ENCODE measurements at regions not wholly inside any gene's neighbourhood (a gene's known extent, or its start where the extent isn't known, plus 50 kb on each side); places are given as distances from the start of the nearest gene placed in this dataset.
"Not testable (repeated sequence)": the region's sequence is repeated elsewhere in the genome, so short reads cannot be mapped to it uniquely, and the experiment has no call there.

DNA sequence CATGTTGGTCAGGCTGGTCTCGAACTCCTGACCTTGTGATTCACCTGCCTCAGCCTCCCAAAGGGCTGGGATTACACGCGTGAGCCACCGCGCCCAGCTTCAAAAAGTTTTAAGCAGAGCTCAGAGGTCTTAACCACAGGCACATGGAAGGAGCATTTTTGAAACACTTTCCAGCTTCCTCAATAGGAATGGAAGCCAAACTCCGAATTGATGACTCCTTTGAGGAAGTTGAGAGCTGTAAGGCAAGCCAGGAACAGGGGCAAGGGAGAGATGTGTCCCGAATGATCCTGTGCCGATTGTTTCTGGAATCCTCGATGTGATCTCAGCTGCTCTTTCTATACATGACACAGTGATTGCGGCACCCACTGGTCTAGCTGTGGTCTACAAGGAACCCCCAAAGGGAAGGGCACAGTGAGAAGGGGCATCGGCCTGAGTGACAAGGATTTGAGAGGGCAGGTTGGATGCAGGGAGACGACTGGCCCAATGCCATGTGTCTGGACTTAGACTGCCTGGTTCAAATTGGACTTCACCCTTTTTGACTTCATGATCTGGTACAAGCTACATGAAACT is 116.2 kb downstream of the ADRA2C start:
- not testable (repeated sequence) for DNase-seq

DNA sequence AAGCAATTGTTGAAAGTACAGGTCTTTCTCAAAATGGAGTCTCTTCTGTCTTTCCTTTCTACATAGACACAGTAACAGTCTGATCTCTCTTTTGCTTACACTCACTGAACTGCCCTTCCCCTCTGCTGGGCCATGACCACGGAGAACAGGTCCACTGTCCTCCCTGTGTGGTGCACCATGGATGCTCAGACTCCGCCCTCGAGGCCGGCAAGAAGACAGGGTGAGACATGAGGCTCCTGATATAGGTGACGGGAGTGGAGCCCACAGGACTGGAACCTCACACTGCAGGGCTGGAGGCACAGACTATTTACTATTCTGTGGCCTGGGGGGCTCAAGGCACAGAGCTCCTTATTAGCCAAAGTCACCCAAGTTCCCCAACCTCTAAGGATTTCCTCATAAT is 118.1 kb downstream of the ADRA2C start:
- DNase-seq = not testable (repeated sequence)

DNA sequence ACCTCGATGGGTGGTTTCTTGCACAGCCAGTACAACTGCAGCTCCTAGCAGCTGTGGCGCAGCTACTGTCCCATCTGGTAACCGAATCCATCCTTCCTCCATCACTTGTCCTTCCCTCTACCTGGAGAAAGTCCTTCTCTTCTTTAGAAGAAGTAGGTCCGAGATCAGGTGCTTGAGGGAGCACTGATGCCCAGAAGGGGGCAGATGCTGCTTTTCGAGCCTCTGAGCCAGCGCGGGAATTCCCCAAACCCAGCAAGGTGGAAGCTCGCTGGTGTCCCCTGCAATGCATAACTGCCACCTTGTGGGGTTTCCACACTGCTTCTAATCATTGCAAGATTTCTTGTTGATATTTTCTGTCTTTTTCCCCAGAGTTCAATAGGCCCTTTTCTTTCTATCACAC is 127.4 kb downstream of the ADRA2C start:
- not testable (repeated sequence) for DNase-seq

DNA sequence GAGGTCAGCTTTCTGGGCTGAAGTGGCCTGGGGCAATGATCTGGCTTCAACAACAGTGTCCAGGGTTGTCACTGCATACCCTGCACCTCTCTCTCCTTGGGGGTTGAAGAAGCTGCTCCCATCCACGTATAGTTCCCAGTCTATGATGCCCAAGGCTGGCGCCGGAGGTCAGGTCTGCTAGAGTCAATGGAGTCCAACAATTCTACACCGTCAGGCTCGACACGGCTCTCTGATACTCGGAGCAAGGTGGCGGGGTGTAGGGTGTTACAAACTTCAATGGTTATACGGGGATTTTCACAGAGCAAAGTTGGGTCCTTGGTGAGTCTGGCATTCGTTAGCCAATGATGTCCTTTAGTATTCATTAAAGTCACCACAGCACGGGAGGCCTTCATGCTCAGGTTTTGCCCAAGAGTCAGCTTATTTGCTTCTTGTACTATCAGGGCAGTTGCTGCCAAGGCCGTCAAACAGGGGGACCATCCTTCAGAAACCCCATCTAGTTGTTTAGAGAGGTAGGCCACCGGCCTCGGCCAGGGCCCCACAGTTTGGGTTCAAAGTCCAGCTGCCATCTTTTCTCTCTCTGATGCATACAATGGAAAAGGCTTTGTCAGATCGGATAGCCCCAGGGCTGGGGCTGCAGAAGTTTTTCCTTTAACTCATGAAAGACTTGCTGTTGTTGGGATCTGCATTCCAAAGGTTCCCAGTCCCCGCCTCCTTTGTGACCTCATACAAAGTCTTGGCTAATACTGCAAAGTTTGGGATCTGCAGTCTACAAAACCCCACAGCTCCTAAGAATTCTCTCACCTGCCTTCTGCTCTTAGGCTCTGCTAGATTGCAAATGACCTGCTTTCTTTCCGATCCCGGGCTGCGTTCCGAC is 128.1 kb downstream of the ADRA2C start:
- not testable (repeated sequence) for DNase-seq

DNA sequence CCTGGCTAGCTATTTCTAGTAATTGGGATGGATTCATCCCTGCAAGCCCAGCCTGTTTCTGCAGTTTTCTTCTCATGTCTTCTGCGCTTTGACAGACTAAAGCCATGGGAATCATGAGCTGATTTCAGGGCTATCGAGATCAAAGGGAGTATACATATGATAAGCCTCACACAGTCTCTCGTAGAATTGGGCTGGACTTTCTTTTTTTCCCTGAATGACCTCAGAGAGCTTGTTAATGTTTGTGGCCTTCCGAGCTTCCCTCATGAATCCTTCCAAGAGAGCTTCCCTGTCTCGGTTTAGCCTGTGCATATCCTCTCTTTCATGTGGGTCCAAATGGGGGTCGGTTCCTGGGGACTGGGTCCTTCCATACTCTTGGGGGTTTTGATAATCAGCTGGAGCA is 130.3 kb downstream of the ADRA2C start:
- no peak for DNase-seq

DNA sequence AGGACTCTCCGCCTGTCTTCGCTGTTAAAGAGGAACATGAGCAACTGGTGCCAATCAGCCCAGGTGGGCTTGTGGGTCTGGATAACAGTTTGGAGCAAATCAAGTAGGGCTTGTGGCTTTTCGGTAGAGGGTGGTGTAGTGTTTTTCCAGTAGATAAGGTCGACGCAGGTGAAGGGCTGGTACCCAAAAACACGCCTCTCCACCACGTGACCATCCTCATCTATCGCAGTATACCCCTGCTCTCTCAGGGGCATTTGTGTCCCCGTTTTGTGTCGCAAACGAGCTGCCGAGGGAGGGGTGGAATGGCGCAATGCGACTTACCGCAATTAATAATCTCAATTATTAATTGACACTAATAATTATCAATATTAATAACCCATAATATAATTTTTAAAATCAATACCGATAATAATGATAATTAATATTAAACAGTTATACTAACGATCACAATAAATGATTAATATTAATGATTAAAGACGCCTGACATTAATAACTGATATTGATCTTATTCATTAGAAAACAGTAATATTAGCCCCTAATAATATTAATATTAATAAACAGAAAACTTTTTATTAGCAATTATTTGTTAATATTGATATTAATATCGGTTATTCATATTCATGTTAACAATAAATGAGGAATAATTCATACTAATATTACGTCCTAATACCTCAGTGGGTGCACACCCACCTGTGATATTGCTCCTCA is 130.8 kb downstream of the ADRA2C start:
- DNase-seq = not testable (repeated sequence)

DNA sequence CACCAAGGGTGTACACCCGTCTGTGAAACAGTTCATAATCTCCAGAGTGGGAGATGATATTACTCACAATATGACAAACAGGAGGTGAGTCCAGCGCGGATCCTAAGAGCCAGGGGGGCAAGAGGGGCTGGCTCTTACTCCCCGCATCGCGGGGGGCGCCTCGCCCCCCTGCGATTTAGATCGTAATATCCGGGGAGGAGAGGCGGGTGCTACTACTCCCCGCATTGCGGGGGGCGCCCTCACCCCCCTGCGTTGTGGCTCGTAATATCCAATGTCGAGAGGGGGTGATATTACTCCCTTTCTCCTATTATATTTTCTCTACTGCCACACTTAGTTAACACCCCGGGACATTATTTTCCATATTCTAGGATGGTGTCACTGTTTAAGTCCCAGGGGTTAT is 131.9 kb downstream of the ADRA2C start:
- DNase-seq = no peak

DNA sequence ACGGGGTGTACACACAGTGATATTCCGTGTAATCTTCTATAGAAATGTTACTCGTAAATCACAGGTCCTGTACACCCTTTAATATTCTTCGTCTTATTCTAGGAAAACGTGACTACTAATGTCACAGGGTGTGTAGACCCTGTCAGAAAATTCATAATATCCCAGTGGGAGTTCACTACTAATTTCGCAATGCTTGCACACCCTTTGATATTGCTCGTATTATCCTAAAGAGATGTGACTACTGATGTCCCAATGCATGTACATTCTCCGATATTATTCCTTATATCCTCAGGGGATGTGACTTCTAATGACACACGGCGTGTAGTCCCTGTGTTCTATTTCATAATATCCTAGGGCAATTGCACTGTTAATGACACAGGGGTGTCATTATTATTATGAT is 132.7 kb downstream of the ADRA2C start:
- DNase-seq = not testable (repeated sequence)

DNA sequence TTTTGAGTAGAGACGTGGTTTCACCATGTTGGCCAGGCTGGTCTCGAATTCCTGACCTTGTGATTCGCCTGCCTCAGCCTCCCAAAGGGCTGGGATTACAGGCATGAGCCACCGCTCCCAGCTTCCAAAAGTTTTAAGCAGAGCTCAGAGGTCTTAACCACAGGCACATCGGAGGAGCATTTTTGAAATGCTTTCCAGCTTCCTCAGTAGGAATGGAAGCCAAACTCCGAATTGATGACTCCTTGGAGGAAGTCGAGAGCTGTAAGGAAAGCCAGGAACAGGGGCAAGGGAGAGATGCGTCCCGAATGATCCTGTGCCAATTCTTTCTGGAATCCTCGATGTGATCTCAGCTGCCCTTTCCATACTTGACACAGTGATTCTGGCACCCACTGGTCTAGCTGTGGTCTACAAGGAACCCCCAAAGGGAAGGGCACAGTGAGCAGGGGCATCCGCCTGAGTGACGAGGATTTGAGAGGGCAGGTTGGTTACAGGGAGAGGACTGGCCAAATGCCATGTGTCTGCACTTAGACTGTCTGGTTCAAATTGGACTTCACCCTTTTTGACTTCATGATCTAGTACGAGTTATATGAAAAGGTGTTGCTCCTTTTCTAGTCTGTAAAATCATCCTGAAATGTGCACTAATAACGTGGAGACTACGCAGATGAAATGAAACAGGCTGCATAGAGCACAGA is 138.2 kb downstream of the ADRA2C start:
- not testable (repeated sequence) for DNase-seq

DNA sequence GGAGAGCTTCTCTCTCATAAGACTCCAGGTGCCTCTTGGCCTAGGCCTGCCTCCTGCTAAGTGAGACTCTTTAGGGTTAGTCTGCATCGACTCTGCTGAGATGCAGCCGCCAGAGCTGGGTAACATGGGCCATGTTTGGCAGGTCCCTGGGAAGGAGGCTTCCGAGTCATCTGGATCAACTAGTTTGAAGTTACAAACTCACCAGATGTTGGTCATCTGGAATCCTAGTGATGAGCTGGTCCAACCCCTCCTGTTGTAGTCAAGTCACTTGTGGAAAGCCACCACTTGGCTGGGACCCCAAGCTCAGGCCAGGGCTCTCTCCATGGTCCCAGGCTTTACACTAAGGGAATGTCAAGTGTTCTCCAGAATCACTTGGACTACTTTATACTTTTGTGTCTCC is 143.4 kb downstream of the ADRA2C start:
- not testable (repeated sequence) for DNase-seq

DNA sequence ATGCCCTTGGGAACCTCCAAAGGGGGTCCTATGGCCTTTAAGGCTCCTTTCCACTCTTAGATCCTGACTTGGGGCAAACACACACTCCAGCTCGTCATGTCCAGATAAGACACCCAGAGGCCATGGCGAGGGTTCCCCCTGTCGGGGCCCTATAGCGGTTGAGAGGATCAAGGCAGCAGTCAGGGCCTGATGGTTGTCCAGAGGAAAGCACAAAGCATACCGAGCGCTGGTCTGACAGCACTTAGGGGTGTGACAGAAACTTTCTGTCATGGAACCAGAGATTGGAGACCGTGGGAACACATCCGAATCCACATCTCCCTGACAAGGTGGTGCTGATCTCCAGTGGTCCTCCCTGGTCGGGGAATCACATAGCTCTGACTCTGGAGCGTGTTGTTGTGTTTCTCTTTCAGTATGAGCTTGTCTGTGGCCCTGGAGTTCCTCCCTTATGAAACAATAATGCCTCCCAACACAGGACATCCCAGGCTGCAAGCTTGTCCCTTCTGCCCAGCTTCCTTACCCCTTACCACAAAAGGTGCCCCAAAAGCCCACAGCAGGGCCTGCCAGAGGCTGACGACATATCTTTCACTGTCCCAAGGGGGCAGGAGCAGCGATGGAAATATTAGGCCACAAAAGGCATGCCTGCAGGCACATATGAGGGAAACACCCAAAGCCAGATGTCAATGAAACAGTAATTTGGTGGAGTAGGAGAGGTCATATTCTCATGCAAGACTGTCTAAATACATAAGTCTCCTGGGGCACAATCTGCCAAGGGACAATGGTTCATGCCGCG is 144.2 kb downstream of the ADRA2C start:
- not testable (repeated sequence) for DNase-seq

DNA sequence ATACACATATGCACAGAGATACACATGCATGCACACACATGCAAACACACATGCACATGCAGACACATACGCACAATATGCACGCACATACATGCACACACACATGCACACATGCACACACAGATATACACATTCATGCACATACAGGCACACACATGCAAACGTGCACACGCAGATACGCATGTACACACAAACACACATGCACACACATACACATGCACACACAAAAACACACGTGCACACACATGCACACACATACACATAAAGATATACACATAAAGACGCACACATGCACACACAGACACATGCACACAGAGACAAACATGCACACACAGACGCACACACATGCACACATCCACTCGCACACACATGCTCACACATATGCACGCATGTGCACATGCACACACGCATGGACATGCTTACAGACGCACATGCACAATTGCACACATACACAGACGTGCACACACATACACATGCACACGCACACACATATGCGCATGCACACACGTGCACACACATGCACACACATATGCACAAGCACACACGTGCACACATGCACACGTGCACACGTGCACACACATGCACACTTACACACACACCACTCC is 145.2 kb downstream of the ADRA2C start:
- no peak for DNase-seq

DNA sequence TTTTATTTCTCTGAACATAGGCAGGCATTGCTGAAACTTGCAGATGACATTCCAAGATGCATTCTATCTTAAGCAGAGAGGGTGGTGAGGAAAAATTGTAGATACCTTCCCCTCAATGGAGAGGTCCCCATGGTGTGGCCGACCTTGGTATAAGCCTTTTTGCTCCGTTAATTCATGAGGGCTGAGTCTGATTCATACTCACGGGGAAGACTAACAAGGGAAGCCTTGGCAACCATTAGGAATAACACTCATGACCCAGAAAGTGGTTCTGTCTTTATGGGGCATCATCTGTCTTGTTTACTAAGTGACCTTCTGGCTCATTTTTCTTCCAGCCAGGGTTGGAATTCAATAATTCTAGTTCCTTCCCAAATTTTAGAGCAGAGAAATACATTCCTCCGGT is 148.3 kb downstream of the ADRA2C start:
- DNase-seq = not testable (repeated sequence)

DNA sequence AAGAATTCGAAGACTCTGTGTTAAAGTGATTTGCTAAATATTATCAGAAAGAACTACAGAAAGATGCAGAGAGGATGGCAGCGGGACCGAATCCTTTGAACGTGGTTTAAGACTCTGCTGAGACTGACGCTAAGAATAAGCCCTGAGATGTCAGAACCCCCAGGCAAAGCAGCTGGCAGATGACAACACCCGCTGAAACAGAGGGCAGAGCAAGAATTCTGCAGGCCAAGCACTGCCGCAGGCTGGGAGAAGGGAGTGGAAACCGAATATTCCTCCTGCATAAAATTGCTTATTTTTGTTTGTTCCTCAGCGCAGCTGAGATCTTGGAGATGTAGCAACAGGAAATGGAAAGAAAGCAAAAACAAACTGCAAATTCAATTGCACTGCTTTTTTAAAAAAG is 153.3 kb downstream of the ADRA2C start:
- not testable (repeated sequence) for DNase-seq

DNA sequence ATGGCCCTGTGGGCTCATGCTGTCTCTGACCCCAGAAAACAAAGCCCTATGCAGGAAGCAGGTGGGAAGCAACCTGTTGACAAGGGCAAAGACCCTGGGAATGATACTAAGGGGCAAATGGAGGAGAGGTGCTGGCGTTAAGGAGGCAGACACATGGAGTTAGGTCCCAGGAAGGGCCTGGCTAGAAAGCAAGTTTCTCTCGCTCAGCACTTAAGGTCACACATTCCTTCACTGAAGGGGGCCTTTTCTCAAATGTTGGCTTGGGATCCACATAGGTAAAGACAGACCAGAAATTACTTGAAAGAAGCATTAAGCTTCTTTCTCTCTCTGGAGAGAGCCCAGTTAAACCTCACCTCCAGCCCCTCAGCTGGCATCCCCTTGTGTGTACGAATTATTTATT is 155.7 kb downstream of the ADRA2C start:
- not testable (repeated sequence) for DNase-seq

DNA sequence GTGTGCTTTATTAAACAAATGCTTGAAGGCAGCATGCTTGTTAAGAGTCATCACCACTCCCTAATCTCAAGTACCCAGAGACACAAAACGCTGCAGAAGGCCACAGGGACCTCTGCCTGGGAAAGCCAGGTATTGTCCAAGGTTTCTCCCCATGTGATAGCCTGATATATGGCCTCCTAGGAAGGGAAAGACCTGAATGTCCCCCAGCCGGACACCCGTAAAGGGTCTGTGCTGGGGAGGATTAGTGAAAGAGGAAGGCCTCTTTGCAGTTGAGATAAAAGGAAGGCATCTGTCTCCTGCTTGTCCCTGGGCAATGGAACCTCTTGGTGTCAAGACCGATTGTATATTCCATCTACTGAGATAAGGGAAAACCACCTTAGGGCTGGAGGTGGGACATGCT is 159.7 kb downstream of the ADRA2C start:
- not testable (repeated sequence) for DNase-seq

DNA sequence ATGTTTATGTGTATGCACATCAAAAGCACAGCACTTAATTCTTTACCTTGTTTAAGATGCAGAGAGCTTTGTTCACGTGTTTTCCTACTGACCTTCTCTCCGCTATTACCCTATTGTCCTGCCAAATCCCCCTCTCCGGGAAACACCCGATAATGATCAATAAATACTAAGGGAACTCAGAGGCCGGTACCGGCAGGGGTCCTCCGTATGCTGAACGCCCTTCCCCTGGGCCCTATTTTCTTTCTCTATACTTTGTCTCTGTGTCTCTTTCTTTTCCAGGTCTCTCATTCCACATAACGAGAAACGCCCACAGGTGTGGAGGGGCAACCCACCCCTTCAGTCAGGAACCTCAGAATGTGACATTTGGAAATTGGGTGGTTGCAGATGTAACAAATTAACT is 160.1 kb downstream of the ADRA2C start:
- DNase-seq = not testable (repeated sequence)

DNA sequence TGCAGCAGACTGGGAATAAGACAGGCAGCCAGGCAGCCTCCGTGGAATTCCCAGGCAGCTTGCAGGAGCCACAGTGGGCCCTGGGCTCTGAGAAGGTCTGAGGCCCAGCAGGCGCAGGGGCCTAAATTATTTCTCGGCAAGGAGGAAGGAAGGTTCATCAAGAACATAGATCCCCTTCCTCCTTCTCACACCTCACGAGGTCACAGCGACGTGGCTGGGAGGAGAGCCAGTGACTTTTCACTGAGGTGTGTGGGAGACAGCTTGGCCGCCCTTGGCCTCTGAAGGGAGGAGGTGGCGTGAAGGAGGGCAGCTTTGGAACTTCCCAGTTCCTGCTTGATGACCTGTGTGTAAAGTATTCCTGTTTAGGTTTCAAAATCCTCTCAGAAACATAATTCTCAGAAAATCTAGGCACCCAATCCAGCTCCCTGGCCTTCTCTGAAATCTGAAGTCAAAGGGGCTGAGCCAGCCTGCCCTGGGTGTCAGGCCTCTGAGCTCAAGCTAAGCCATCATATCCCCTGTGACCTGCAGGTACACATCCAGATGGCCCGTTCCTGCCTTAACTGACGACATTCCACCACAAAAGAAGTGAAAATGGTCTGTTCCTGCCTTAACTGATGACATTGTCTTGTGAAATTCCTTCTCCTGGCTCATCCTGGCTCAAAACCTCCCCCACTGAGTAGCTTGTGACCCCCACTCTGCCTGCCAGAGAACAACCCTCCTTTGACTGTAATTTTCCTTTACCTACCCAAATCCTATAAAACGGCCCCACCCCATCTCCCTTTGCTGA is 161.0 kb downstream of the ADRA2C start:
- not testable (repeated sequence) for DNase-seq

DNA sequence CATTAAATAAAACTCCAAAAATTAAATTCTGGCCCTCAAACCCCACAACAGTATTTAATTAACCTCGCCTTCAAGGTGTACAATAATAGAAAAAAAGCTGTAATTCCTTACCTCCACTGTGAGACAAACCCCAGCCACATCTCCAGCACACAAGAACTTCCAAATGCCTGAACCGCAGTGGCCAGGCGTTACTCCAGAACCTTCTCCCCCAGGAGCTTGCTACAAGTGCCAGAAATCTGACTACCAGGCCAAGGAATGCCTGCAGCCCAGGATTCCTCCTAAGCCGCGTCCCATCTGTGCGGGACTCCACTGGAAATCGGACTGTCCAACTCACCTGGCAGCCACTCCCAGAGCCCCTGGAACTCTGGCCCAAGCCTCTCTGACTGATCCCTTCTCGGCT is 163.2 kb downstream of the ADRA2C start:
- DNase-seq = peak; percentile 24

DNA sequence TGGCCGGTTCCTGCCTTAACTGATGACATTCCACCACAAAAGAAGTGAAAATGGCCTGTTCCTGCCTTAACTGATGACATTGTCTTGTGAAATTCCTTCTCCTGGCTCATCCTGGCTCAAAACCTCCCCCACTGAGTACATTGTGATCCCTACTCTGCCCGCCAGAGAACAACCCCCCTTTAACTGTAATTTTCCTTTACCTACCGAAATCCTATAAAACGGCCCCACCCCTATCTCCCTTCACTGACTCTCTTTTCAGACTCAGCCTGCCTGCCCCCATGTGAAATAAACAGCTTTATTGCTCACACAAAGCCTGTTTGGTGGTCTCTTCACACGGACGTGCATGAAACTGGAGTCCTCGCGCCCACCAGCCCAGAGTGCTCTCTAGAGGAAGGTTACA is 166.5 kb downstream of the ADRA2C start:
- not testable (repeated sequence) for DNase-seq

DNA sequence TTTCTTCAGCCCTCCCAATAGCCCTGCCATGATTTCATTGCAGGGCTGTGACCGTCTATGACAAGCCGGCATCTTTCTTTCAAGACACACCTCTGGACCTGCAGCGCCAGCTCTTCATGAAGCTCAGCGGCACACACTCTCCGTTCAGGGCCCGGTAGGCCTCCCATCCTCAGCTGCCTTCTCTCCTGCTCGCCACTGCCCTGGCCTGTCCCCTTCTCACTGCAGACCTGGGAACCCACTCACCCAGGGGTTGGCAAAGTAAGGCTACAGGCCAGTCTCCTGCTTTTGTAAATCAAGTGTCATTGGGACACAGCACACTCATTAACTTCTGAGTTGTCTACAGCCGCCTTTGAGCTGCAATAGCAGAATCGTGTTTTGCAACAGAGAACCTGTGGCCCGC is 169.2 kb downstream of the ADRA2C start:
- DNase-seq = not testable (repeated sequence)

Data from GOT3 (cell line).